ENCODE measurements at regions not wholly inside any gene's neighbourhood (a gene's known extent, or its start where the extent isn't known, plus 50 kb on each side); places are given as distances from the start of the nearest gene placed in this dataset.

DNA sequence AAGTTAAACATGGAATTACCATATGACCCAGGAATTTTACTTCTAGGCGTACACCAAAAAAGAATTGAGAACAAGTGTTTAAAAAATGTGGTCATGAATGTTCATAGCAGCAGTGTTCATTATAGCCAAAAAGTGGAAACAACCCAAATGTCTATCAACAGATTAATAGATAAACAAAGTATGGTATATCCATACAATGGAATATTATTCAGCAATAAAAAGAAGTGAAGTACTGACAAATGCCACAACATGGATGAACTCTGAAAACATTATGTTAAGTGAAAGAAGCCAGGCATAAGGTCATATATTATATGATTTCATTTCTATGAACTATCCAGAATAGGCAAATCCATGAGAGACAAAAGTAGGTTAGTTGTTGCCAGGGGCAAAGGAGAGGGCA is 141.7 kb upstream of the NAV2 start:
- TF ChIP-seq POLR2A (IDR thresholded peaks at IDR 0.05): no peak
- TF ChIP-seq, protein P1, sequence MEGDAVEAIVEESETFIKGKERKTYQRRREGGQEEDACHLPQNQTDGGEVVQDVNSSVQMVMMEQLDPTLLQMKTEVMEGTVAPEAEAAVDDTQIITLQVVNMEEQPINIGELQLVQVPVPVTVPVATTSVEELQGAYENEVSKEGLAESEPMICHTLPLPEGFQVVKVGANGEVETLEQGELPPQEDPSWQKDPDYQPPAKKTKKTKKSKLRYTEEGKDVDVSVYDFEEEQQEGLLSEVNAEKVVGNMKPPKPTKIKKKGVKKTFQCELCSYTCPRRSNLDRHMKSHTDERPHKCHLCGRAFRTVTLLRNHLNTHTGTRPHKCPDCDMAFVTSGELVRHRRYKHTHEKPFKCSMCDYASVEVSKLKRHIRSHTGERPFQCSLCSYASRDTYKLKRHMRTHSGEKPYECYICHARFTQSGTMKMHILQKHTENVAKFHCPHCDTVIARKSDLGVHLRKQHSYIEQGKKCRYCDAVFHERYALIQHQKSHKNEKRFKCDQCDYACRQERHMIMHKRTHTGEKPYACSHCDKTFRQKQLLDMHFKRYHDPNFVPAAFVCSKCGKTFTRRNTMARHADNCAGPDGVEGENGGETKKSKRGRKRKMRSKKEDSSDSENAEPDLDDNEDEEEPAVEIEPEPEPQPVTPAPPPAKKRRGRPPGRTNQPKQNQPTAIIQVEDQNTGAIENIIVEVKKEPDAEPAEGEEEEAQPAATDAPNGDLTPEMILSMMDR (IDR thresholded peaks at IDR 0.05): no peak
